ENCODE measurements at regions not wholly inside any gene's neighbourhood (a gene's known extent, or its start where the extent isn't known, plus 50 kb on each side); places are given as distances from the start of the nearest gene placed in this dataset.
A peak's percentile ranks its signal among the peaks of the same experiment; 100 is the strongest.

DNA sequence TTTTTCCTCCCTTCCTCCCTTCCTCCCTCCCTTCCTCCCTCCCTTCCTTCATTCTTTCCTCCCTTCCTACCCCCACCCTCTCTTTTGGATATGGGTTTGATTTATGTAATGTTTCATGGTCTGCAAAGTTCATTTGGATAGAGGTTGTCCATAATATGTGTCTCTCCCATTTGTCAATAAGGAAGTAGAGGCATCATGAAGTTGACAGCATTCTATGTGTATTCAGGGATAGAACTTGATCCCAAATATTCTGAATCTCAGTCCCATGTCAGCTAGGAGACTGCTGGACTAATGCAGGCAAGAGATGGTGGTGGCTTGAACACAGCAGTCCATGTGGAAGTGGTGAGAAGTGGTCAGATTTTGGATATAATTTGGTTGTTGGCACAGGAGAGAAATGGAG is 90.7 kb upstream of the SLC6A6 start:
- H3K27ac Mint-ChIP-seq, result no peak overlapping the region
- no peak overlapping the region for H3K4me3 Mint-ChIP-seq

DNA sequence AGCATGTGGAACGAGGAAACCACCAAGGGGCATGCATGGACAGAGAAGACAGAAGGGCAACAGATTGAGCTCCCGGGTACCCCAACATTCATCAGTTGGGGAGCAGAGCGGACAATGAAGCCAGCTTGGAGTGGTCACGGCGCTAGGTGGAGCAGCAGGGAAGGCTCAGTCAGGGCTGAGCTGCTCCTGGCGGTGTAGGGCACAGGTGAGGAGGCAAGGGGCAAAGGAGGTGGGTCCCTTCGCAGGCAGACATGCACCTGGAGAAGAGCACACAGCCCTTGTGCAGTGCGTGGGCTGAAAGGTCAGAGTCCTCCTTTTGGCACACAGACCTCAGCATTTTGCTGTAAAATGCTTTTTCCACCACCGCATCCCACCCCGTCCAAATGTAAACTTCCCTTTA is 90.0 kb upstream of the SLC6A6 start:
- no peak for ATAC-seq
- Mint-ChIP-seq H3K36me3 (no peaks in the 10 kb centered on the region), H3K27me3 (peaks cover 58% of the 10 kb centered on the region), H3K9me3 (no peaks in the 10 kb centered on the region), H3K4me1 (no peaks in the 10 kb centered on the region), H3K4me3 (no peak overlapping the region), H3K27ac (no peak overlapping the region)

More for the DNA sequence above, 90.7 kb upstream of the SLC6A6 start:
- Mint-ChIP-seq H3K27me3 (peaks cover 65% of the 10 kb centered on the region), H3K36me3 (no peaks in the 10 kb centered on the region), H3K4me1 (no peaks in the 10 kb centered on the region), H3K9me3 (no peaks in the 10 kb centered on the region)
- no peak for ATAC-seq

DNA sequence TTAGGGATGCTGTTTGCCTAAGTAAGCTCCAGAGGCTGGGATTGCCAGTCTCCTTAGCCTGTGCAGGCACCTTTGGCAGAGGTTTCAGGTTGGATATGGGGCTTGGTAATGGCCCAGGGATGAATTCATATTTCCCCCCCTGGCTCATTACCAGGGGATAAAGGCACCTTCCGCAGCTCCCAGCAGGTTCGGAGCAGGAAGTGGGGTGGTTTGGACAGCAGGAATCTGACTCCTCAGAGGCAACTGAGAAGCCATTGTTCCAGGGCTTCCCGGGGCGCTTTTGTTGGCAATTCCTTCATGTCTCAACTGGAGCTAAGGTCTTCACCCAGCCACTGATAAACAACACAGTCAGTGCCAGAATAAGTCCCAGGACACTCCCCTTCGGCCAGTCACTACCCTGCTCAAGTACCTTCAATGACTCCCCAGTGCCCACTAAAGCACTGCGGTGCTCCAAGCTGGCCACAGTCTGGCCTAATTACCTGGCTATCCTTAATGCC is 85.3 kb upstream of the SLC6A6 start:
- ATAC-seq, result no peak
- Mint-ChIP-seq H3K27me3 (peaks cover 20% of the 10 kb centered on the region), H3K27ac (no peak overlapping the region)

DNA sequence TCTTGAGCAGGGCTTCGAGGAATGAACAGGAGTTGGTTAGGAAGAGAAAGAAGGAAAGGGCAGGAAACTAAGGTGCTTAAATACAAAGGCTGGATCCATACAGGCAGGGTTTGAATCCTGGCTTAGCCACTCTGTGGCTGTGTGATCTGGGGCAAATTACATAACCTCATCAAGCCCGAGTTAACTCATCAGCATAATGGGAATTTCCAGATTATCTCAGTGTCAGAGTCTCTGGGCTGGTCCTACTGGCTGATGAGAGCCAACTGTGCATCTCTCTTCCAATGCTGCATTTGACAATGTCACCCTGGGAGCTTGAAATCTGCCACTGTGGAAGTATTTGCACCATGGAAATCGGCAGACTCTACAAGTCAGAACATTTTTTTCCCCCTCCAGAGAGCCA is 83.8 kb upstream of the SLC6A6 start:
- peaks cover 19% of the 10 kb centered on the region for H3K27me3 Mint-ChIP-seq
- H3K36me3 Mint-ChIP-seq, result no peaks in the 10 kb centered on the region
- H3K4me1 Mint-ChIP-seq, result peaks cover 14% of the 10 kb centered on the region
- peaks cover 4% of the 10 kb centered on the region for H3K9me3 Mint-ChIP-seq
- H3K27ac Mint-ChIP-seq, result no peak overlapping the region
- H3K4me3 Mint-ChIP-seq, result no peak overlapping the region
- ATAC-seq, result no peak

More for the DNA sequence above, 85.3 kb upstream of the SLC6A6 start:
- no peak overlapping the region for H3K4me3 Mint-ChIP-seq
- no peaks in the 10 kb centered on the region for H3K36me3 Mint-ChIP-seq
- peaks cover 4% of the 10 kb centered on the region for H3K9me3 Mint-ChIP-seq
- peaks cover 14% of the 10 kb centered on the region for H3K4me1 Mint-ChIP-seq

DNA sequence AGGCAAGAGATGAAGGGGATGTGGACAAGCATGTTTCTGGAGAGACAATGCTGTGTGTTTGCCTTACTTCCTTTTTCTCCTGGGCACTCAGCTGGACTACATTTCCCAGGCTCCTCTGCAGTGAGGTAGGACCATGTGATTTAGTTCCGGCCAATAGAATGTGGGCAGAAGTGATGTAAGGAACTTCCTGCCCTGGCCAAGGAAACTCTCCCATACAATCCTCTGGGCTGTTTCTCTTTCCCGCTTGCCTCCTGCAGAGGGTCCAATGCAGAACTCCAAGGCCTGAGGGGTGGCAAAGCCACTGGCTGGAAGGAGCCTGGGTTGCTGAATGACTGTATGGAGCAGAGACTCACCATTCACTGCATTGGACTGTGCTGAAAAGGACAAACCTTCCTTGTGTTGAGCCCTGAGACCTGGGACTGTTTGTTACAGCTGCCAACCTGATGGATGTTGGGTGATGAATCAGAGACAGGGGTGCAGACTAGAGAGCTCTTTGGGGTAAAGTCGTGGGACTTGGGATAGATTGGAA is 82.7 kb upstream of the SLC6A6 start:
- peak overlapping the region; percentile 49 for H3K4me3 Mint-ChIP-seq
- peaks cover 14% of the 10 kb centered on the region for H3K4me1 Mint-ChIP-seq
- ATAC-seq, result peak; percentile 89
- peaks cover 19% of the 10 kb centered on the region for H3K27me3 Mint-ChIP-seq
- H3K9me3 Mint-ChIP-seq, result peaks cover 4% of the 10 kb centered on the region
- H3K27ac Mint-ChIP-seq, result no peak overlapping the region
- H3K36me3 Mint-ChIP-seq, result no peaks in the 10 kb centered on the region

DNA sequence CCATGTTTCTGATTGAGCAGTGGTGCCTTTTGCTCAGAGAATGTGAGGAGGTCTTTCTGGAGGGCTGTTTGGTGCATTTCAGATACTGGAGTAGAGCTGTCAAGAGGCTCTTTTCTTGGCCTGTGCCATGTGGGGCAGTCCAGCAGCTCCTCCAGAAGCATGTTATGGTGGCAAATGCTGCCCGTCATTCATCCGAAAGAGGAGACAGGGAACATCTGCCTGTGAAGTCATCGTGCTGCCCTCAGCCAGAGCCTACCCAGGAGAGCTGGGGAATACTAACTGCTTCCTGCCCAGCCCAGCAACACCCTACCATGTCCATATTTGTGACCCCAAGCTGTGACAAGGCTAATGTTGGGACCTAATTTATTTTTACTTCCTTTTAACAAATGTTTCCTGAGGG is 82.2 kb upstream of the SLC6A6 start:
- H3K9me3 Mint-ChIP-seq, result peaks cover 4% of the 10 kb centered on the region
- H3K4me3 Mint-ChIP-seq, result no peak overlapping the region
- ATAC-seq, result no peak
- peaks cover 22% of the 10 kb centered on the region for H3K27me3 Mint-ChIP-seq
- no peak overlapping the region for H3K27ac Mint-ChIP-seq
- peaks cover 14% of the 10 kb centered on the region for H3K4me1 Mint-ChIP-seq
- H3K36me3 Mint-ChIP-seq, result no peaks in the 10 kb centered on the region

DNA sequence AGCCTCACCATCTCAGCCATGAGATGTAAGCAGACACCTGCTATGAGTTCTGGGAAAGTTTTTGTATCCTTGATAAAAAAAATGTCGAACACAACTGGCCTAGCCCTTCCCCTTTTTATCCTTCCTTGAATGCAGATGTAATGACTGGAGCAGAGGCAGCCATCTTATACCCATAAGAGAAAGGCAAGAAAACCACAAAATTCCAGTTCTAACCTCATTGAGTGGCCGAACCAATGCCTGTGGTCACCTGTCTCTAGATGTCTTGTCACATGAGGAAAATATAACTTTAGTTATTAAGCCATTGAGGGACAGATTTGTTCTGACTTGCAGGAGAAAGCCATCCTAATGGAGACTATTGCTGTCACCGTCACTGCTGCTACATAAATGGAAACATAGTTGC is 80.4 kb upstream of the SLC6A6 start:
- H3K36me3 Mint-ChIP-seq, result no peaks in the 10 kb centered on the region
- no peak for ATAC-seq
- H3K9me3 Mint-ChIP-seq, result peaks cover 4% of the 10 kb centered on the region
- peaks cover 25% of the 10 kb centered on the region for H3K27me3 Mint-ChIP-seq
- H3K4me1 Mint-ChIP-seq, result peaks cover 14% of the 10 kb centered on the region
- no peak overlapping the region for H3K27ac Mint-ChIP-seq
- H3K4me3 Mint-ChIP-seq, result no peak overlapping the region

DNA sequence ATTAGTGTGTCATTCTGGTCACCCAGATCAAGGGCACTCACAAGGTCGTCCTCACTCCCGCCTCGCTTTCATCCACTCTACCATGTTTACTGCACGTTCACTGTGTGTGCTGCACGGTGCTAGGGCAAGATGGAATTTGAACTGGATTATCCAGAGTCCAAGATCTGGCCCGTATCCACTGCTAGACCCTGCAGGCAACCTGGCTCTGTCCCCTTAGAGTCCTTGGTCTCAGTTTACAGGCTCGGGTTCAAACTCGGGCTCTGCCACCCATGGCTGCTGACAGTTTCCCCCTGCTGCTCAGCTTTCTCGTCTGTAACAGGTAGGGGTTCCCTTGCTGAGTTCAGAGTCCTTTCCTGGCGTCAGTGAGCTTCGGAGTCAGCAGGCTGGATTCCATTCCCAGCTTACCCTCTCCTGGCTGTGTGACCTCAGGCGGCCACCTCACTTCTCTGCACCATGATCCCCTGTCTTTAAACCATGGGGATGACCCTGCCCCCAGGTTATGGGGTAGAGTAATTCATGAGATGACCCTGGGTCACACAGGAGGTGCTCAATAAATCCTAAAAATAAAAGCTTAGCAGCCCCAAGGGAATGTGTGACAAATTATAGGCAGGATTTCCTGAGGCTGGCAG is 79.6 kb upstream of the SLC6A6 start:
- Mint-ChIP-seq H3K36me3 (no peaks in the 10 kb centered on the region), H3K27me3 (peaks cover 25% of the 10 kb centered on the region), H3K4me3 (no peak overlapping the region), H3K27ac (no peak overlapping the region), H3K9me3 (peaks cover 4% of the 10 kb centered on the region), H3K4me1 (peaks cover 14% of the 10 kb centered on the region)
- ATAC-seq, result no peak

DNA sequence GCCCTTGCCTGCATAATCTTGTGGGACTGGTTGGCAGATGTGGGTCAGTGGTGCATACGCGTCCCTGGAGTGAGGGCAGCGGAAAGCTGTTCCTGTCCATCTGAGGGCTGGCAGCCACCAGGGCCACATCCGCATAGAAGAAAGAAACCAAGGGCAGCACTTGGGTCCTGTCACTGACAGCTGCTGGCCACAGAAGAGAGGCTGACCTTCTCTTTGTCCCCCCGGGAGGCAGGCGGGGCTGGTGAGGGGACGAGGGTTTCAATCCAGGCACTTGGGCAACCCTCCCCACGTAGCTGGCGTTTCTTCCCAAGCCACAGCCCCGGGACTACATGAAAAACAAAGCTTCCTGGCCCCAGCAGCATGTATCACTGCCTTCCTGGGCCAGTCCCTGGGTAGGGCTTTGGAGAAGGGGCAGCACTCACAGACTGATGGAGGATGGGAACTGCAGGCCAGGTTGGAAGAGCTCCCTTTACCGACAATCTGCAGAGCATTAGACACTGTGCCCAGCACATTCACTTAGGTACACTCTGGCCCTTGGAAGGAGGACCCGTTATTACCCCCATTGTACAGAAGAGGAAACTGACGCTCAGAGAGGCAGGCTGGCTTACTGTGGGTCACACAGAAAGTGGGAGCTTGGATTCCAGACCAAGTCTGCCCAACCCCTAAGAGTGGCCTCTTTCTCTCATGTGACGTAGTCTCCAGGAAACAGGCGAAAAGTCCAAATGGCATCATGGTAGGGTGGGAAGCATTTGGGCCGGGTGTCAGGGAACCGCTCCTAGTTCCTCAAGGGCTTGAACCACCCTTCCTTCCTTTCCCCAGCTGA is 78.8 kb upstream of the SLC6A6 start:
- Mint-ChIP-seq H3K9me3 (peaks cover 8% of the 10 kb centered on the region), H3K36me3 (no peaks in the 10 kb centered on the region), H3K27me3 (peaks cover 32% of the 10 kb centered on the region), H3K4me1 (peaks cover 8% of the 10 kb centered on the region), H3K4me3 (no peak overlapping the region), H3K27ac (no peak overlapping the region)
- no peak for ATAC-seq

DNA sequence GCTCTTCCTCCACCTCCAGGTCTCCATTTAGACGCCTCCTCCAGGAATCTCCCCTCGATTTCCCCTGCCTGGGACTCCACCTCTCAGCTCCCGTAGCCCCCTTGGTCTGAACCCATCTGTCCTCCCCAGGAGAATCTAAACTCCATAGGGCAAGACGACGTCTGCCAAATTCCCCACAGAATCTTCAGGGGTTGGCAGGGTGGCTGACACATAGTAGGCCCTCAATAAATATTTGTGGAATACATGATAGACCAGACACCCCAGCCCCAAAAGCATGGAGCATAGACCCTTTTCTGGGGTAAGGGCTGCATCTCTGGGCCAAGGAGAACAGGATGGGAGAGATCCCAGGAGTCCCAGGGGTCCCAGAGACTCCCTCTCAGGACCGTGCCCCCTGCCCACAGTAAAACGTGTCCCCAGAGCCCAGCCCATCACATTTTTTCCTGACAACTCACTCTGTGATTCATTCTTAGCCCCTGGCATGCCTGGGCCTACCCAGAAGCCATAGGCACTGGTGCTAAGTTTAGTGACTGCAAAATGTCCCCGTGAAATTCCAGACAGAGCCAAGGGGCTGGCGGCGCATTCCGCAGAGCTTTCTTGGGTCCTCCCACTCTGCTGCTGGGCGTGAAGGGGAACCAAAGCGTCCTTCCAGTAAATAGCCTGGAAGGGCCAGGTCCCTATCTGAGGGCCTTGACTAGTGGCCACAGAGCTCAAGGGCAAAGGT is 78.0 kb upstream of the SLC6A6 start:
- peaks cover 35% of the 10 kb centered on the region for H3K27me3 Mint-ChIP-seq
- H3K36me3 Mint-ChIP-seq, result no peaks in the 10 kb centered on the region
- H3K9me3 Mint-ChIP-seq, result peaks cover 9% of the 10 kb centered on the region
- peaks cover 5% of the 10 kb centered on the region for H3K4me1 Mint-ChIP-seq
- H3K4me3 Mint-ChIP-seq, result no peak overlapping the region
- no peak overlapping the region for H3K27ac Mint-ChIP-seq
- no peak for ATAC-seq

DNA sequence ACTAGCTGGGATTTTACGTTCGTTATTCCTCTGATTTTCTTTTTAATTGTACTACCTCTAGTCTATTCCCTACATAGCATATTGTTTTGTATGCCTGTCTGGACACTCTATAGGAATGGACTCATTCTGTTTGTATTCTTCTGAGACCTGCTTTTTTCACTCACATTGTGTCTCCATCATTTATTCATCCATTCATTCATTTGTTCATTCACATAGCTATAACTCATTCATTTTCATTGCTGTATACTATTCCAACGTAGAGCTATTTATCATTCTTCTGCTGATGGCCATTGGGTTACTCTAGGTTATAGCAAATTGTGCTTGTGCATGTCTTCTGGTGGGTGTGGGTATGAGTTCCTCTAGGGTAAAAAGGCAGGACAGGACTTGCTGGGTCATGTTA is 74.0 kb upstream of the SLC6A6 start:
- no peak overlapping the region for H3K4me3 Mint-ChIP-seq
- no peaks in the 10 kb centered on the region for H3K4me1 Mint-ChIP-seq
- no peak for ATAC-seq
- H3K9me3 Mint-ChIP-seq, result peaks cover 4% of the 10 kb centered on the region
- H3K27me3 Mint-ChIP-seq, result peaks cover 41% of the 10 kb centered on the region
- no peak overlapping the region for H3K27ac Mint-ChIP-seq
- H3K36me3 Mint-ChIP-seq, result no peaks in the 10 kb centered on the region

DNA sequence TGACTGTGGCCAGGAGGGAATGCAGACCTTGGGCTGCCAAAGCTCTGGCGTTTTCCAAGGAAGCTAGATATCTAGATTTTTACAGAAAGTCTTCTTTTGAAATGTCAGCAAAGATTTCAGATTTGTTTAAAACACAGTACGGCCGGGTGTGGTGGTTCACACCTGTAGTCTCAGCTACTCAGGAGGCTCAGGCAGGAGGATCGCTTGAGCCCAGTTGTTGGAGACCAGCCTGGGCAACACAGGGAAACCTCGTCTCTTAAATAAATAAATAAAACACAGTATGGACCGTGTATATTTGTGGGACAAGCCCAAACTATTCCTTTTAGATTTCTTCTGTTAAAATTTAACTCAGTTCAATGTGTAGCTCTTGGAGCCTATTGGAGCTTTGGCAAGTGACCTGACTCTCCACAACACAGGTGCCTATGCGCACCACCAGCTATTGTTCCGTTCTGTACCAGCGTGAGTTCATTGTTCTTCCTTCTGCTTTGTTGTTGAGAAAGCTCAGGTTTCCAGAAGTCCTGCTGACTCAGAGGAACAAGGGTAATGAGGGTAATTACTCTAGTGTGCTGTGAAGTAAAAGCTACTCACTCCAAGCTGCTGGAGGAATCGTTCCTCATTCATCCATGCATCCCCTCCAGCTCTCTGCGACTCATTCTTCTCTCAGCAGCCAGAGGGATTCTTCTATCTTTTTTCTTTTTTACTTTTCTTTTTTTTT is 73.1 kb upstream of the SLC6A6 start:
- ATAC-seq, result no peak
- Mint-ChIP-seq H3K36me3 (no peaks in the 10 kb centered on the region), H3K27ac (no peak overlapping the region), H3K27me3 (peaks cover 33% of the 10 kb centered on the region), H3K4me1 (no peaks in the 10 kb centered on the region), H3K4me3 (no peak overlapping the region), H3K9me3 (peaks cover 4% of the 10 kb centered on the region)

DNA sequence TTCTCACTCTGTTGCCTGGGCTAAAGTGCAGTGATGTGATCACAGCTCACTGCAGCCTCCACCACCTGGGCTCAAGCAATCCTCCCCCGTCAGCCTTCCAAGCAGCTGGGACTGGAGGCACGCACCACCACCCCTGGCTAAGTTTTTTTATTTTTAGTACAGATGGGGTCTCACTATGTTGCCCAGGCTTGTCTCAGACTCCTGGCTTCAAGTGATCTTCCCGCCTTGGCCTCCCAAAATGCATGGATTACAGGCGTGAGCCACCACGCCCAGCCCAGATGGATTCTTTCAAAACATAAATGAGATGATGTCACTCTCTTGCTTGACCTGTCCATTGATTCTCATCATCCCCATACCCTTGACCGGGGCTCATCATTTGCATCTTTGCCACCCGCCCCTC is 72.6 kb upstream of the SLC6A6 start:
- no peaks in the 10 kb centered on the region for H3K36me3 Mint-ChIP-seq
- H3K9me3 Mint-ChIP-seq, result peaks cover 4% of the 10 kb centered on the region
- no peak overlapping the region for H3K27ac Mint-ChIP-seq
- ATAC-seq, result no peak
- H3K4me3 Mint-ChIP-seq, result no peak overlapping the region
- H3K27me3 Mint-ChIP-seq, result peaks cover 28% of the 10 kb centered on the region
- H3K4me1 Mint-ChIP-seq, result no peaks in the 10 kb centered on the region

DNA sequence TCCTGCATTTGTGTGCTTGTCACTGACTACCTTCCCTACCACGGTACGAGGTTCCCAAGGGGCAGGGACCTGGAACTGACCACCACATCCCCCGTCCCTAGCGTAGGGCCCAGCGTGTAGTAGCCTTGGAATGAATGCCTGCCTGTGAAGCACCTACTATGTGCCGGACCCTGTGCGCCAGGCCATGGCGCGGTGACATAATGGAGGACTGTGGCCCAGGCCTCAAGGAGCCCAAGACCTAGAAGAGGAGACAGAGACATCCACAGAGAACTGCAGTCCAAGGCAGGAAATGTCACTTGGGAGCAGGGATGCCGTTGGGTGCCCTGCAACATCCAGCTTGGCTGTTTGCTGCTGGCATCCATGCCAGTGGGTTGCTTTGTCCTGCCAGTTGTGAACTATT is 71.9 kb upstream of the SLC6A6 start:
- no peak overlapping the region for H3K27ac Mint-ChIP-seq
- peak; percentile 5 for ATAC-seq

DNA sequence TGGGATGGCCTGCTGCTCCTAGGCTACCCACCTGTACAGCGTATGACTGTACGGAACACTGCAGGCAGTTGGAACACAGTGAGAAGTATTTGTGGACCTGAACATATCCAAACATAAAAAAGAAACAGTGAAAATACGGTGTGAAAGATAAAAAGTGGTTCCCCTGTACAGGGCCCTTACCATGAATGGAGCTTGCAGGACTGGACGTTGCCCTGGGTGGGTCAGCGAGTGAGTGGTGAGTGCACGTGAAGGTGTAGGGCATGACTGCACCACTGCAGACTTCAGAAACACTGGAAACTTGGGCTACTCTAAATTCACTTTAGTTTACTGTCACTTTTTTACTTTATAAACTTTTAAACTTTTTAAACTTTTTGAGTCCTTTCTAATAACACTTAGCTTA is 71.2 kb upstream of the SLC6A6 start:
- Mint-ChIP-seq H3K27ac (no peak overlapping the region), H3K4me1 (no peaks in the 10 kb centered on the region), H3K27me3 (peaks cover 30% of the 10 kb centered on the region), H3K4me3 (no peak overlapping the region), H3K9me3 (peaks cover 4% of the 10 kb centered on the region), H3K36me3 (no peaks in the 10 kb centered on the region)
- ATAC-seq, result no peak

More for the DNA sequence above, 71.9 kb upstream of the SLC6A6 start:
- no peak overlapping the region for H3K4me3 Mint-ChIP-seq
- H3K36me3 Mint-ChIP-seq, result no peaks in the 10 kb centered on the region
- H3K4me1 Mint-ChIP-seq, result no peaks in the 10 kb centered on the region
- H3K27me3 Mint-ChIP-seq, result peaks cover 29% of the 10 kb centered on the region
- peaks cover 4% of the 10 kb centered on the region for H3K9me3 Mint-ChIP-seq

Data from stimulated activated memory B cell treated with anti-CD40 and anti-IgM and Interleukin-4, amounts not matched to agents 10 μg/mL and 1 μg/mL and 100 μg/mL, for 72 hours (primary cell).